Lower lobe of right lung (tissue), 2 donors: ENCODE measurements at regions not wholly inside any gene's neighbourhood (a gene's known extent, or its start where the extent isn't known, plus 50 kb on each side); places are given as distances from the start of the nearest gene placed in this dataset.

Source experiments
- ATAC-seq, 2 donors: fragments of 200-7000 bp; cut with Tn5 transposase; one replicate each; pipeline ENCODE4 v1.9.1; 2020 to 2022; ENCODE audit warnings: mild to moderate bottlenecking in 2 of 2, moderate library complexity in 2 of 2
- DNase-seq: peaks from one replicate; pipeline ENCODE4 v3.0.0-alpha.2; 2020
- H3K27ac ChIP-seq: fragments of 200-600 bp; one replicate; pipeline ENCODE4 v1.8.0; 2022
- H3K27me3 ChIP-seq: fragments of 200-600 bp; one replicate; pipeline ENCODE4 v1.8.0; 2022; ENCODE audit warnings: low read depth
- H3K36me3 ChIP-seq: fragments of 200-600 bp; one replicate; pipeline ENCODE4 v1.8.0; 2022; ENCODE audit warnings: mild to moderate bottlenecking
- H3K4me1 ChIP-seq: fragments of 200-600 bp; one replicate; pipeline ENCODE4 v1.8.0; 2022
- H3K4me3 ChIP-seq: fragments of 200-600 bp; one replicate; pipeline ENCODE4 v1.8.0; 2022; ENCODE audit warnings: mild to moderate bottlenecking
- H3K9me3 ChIP-seq: fragments of 200-600 bp; one replicate; pipeline ENCODE4 v1.8.0; 2022
- CTCF ChIP-seq: fragments of 200-600 bp; IDR thresholded peaks from one replicate; pipeline ENCODE4 v1.8.0; 2022; ENCODE audit warnings: antibody characterized with exemption, mild to moderate bottlenecking
- intact Hi-C: fragments of 100-400 bp; cut with DNase I; formaldehyde crosslinking; loops from one replicate; pipeline ENCODE4 v1.11.0; 2022
- donor health status: DM: no; HTN: yes; CAD: no; lungs with severe emphysema.

GRCh38 chr22:27260087-27260698, 541.4 kb downstream of the MN1 start:
- Histone ChIP-seq H3K9me3 (peaks cover 11% of the 10 kb centered on the region), H3K36me3 (no peaks in the 10 kb centered on the region), H3K4me1 (no peaks in the 10 kb centered on the region), H3K4me3 (no peak overlapping the region), H3K27ac (no peak overlapping the region), H3K27me3 (peaks cover 6% of the 10 kb centered on the region)
- ATAC-seq (no peak), DNase-seq (no peak)
- intact Hi-C loops = no loop called here
- TF ChIP-seq CTCF = no peak

- no peaks in the 10 kb centered on the region for H3K36me3 ChIP-seq
- H3K9me3 ChIP-seq = no peaks in the 10 kb centered on the region
- ATAC-seq (no peak), DNase-seq (no peak)
- no peak overlapping the region for H3K27ac ChIP-seq
- no peak overlapping the region for H3K4me3 ChIP-seq
- H3K27me3 ChIP-seq = peaks cover 6% of the 10 kb centered on the region
- no peak for TF ChIP-seq CTCF
- no peaks in the 10 kb centered on the region for H3K4me1 ChIP-seq
- intact Hi-C loops = no loop called here
Measured at GRCh38 chr22:27262361-27262760, 539.2 kb downstream of the MN1 start.

GRCh38 chr22:27264184-27264583, 537.4 kb downstream of the MN1 start:
- H3K27me3 ChIP-seq = peaks cover under 1% of the 10 kb centered on the region
- H3K9me3 ChIP-seq = no peaks in the 10 kb centered on the region
- no peak for TF ChIP-seq CTCF
- no peaks in the 10 kb centered on the region for H3K4me1 ChIP-seq
- ATAC-seq (no peak), DNase-seq (no peak)
- no peak overlapping the region for H3K27ac ChIP-seq
- intact Hi-C loops = no loop called here
- no peaks in the 10 kb centered on the region for H3K36me3 ChIP-seq
- no peak overlapping the region for H3K4me3 ChIP-seq

- H3K27ac ChIP-seq = no peak overlapping the region
- intact Hi-C loops = no loop called here
- TF ChIP-seq CTCF = no peak
- H3K4me1 ChIP-seq = no peaks in the 10 kb centered on the region
- no peak overlapping the region for H3K4me3 ChIP-seq
- H3K36me3 ChIP-seq = no peaks in the 10 kb centered on the region
- DNase-seq (no peak), ATAC-seq (no peak)
- H3K27me3 ChIP-seq = peaks cover 12% of the 10 kb centered on the region
- no peaks in the 10 kb centered on the region for H3K9me3 ChIP-seq
Measured at GRCh38 chr22:27267145-27267544, 534.4 kb downstream of the MN1 start.

- Histone ChIP-seq H3K36me3 (no peaks in the 10 kb centered on the region), H3K27ac (no peak overlapping the region), H3K4me1 (no peaks in the 10 kb centered on the region), H3K27me3 (peaks cover 22% of the 10 kb centered on the region), H3K9me3 (no peaks in the 10 kb centered on the region), H3K4me3 (no peak overlapping the region)
- TF ChIP-seq CTCF = no peak
- intact Hi-C loops = no loop called here
- ATAC-seq = no peak
- no peak for DNase-seq
Measured at GRCh38 chr22:27269751-27270543, 531.6 kb downstream of the MN1 start.
